Caco-2 (cell line): ENCODE measurements at regions not wholly inside any gene's neighbourhood (a gene's known extent, or its start where the extent isn't known, plus 50 kb on each side); places are given as distances from the start of the nearest gene placed in this dataset.

Experiments
- BruUV-seq: library from RNA; stranded (reverse); fragments of 400-500 nt; replicated peaks from 2 replicates; lab custom pipeline; 2021; lab: Mats Ljungman, UMichigan
- CTCF ChIA-PET: fragments of 300-600 bp; sonication (Branson Sonifier 250); formaldehyde crosslinking; loops from one replicate; lab custom pipeline; 2022; ENCODE audit warnings: antibody characterized with exemption; lab: Charles Lee
- POLR2A ChIA-PET: fragments of 300-600 bp; sonication (Branson Sonifier 250); formaldehyde crosslinking; loops from one replicate; lab custom pipeline; 2022; ENCODE audit warnings: antibody characterized with exemption; lab: Charles Lee
- DNase-seq, 2 experiments: peaks; one replicate each; pipeline versions ENCODE4 v3.0.0 to v3.0.0-alpha.2; 2020 to 2022
- H3K27me3 ChIP-seq: replicated peaks from 2 replicates; pipeline ENCODE4 v1.6.0; 2011; ENCODE audit warnings: low read length; ENCODE audit not compliant: control insufficient read depth, insufficient read depth
- H3K36me3 ChIP-seq: 2 replicates; pipeline ENCODE4 v1.5.1; 2011; ENCODE audit warnings: low read length; ENCODE audit not compliant: control insufficient read depth, insufficient read depth
- H3K4me1 ChIP-seq: fragments of 250-450 bp; sonication (Bioruptor Pico); 2 replicates; pipeline ENCODE4 v1.5.1; 2020; ENCODE audit warnings: mild to moderate bottlenecking
- H3K4me3 ChIP-seq: 2 replicates; pipeline ENCODE4 v1.5.1; 2011; ENCODE audit warnings: low read depth, mild to moderate bottlenecking, control low read depth, low read length
- H3K9me3 ChIP-seq: fragments of 250-450 bp; sonication (Bioruptor Pico); 2 replicates; pipeline ENCODE4 v1.5.1; 2020; ENCODE audit warnings: mild to moderate bottlenecking, moderate library complexity
- H3K27ac Mint-ChIP-seq: one replicate; pipeline ENCODE4 v1.8.0; 2022; ENCODE audit warnings: mixed read lengths; ENCODE audit not compliant: unreplicated experiment
- H3K27me3 Mint-ChIP-seq: one replicate; pipeline ENCODE4 v1.8.0; 2022; ENCODE audit warnings: mixed read lengths; ENCODE audit not compliant: insufficient read depth, unreplicated experiment
- H3K36me3 Mint-ChIP-seq: one replicate; pipeline ENCODE4 v1.8.0; 2022; ENCODE audit warnings: mild to moderate bottlenecking, mixed read lengths; ENCODE audit not compliant: insufficient read depth, unreplicated experiment
- H3K4me1 Mint-ChIP-seq: one replicate; pipeline ENCODE4 v1.8.0; 2022; ENCODE audit warnings: low read depth, mixed read lengths; ENCODE audit not compliant: unreplicated experiment
- H3K4me3 Mint-ChIP-seq: one replicate; pipeline ENCODE4 v1.8.0; 2022; ENCODE audit warnings: mild to moderate bottlenecking, moderate library complexity, mixed read lengths; ENCODE audit not compliant: unreplicated experiment
- H3K9me3 Mint-ChIP-seq: one replicate; pipeline ENCODE4 v1.8.0; 2022; ENCODE audit warnings: mixed read lengths; ENCODE audit not compliant: unreplicated experiment
- CTCF ChIP-seq, 2 experiments: fragments of 200-600 bp in 1 of 2; IDR thresholded peaks; 1 replicate in 1 of 2; 2 replicates in 1 of 2; pipeline versions ENCODE4 v1.5.1 to v1.8.0; 2011 to 2022; ENCODE audit warnings: antibody characterized with exemption in 1 of 2, control low read depth in 1 of 2, inconsistent platforms in 1 of 2, low read depth in 1 of 2, low read length in 1 of 2, mild to moderate bottlenecking in 1 of 2, moderate library complexity in 1 of 2; ENCODE audit not compliant: insufficient read depth in 1 of 2, severe bottlenecking in 1 of 2, unreplicated experiment in 1 of 2
- intact Hi-C: fragments of 100-400 bp; cut with micrococcal nuclease; formaldehyde crosslinking; loops from one replicate; pipeline ENCODE4 v1.10.0; 2022; ENCODE audit not compliant: unreplicated experiment

GRCh38 chr13:99140831-99141230 lies 59.8 kb upstream of the UBAC2 start:
- no peak for TF ChIP-seq CTCF (IDR thresholded peaks at IDR 0.05; ENCODE audit: insufficient read depth in 1 of 2, low read depth in 1 of 2, low read length in 1 of 2, severe bottlenecking in 1 of 2, unreplicated experiment in 1 of 2)
- Mint-ChIP-seq H3K27ac (no peak overlapping the region), H3K4me1 (no peaks in the 10 kb centered on the region), H3K36me3 (no peaks in the 10 kb centered on the region), H3K4me3 (no peak overlapping the region), H3K27me3 (no peaks in the 10 kb centered on the region), H3K9me3 (peaks cover 20% of the 10 kb centered on the region)
- CTCF ChIA-PET, result no interaction called here
- DNase-seq, result no peak
- Histone ChIP-seq H3K27me3 (no peaks in the 10 kb centered on the region), H3K4me1 (no peaks in the 10 kb centered on the region), H3K9me3 (peaks cover 10% of the 10 kb centered on the region; the same call in 1 of the 2 replicates), H3K4me3 (no peak overlapping the region), H3K36me3 (no peaks in the 10 kb centered on the region)
- POLR2A ChIA-PET, result no interaction called here
- intact Hi-C loops, result no loop called here
- BruUV-seq, result no TSS peak

- intact Hi-C loops, result no loop called here
- POLR2A ChIA-PET, result no interaction called here
- CTCF ChIA-PET, result interaction anchor here (0.6 kb wide), 1 partner anchor 58 kb away, joined by 3 read pairs; no protein-coding TSS in a partner anchor
- Mint-ChIP-seq H3K27ac (no peak overlapping the region), H3K36me3 (no peaks in the 10 kb centered on the region), H3K4me3 (no peak overlapping the region), H3K9me3 (peaks cover 20% of the 10 kb centered on the region), H3K4me1 (no peaks in the 10 kb centered on the region), H3K27me3 (no peaks in the 10 kb centered on the region)
- H3K9me3 ChIP-seq, result peaks cover 10% of the 10 kb centered on the region; the same call in 1 of the 2 replicates
- no peaks in the 10 kb centered on the region for H3K36me3 ChIP-seq
- TF ChIP-seq CTCF (IDR thresholded peaks at IDR 0.05; ENCODE audit: insufficient read depth in 1 of 2, low read depth in 1 of 2, low read length in 1 of 2, severe bottlenecking in 1 of 2, unreplicated experiment in 1 of 2), result no peak
- H3K27me3 ChIP-seq, result no peaks in the 10 kb centered on the region
- no TSS peak for BruUV-seq
- no peaks in the 10 kb centered on the region for H3K4me1 ChIP-seq
- DNase-seq, result no peak
- H3K4me3 ChIP-seq, result no peak overlapping the region
Measured at GRCh38 chr13:99143904-99144303, 56.8 kb upstream of the UBAC2 start.

- POLR2A ChIA-PET, result no interaction called here
- BruUV-seq, result no TSS peak
Measured at GRCh38 chr13:99144306-99144705, 56.3 kb upstream of the UBAC2 start.

More at GRCh38 chr13:99144306-99144705, 56.3 kb upstream of the UBAC2 start:
- CTCF ChIA-PET, result interaction anchor here (0.6 kb wide), 1 partner anchor 57 kb away, joined by 3 read pairs; no protein-coding TSS in a partner anchor
- H3K9me3 Mint-ChIP-seq, result peaks cover 20% of the 10 kb centered on the region
- no peak for TF ChIP-seq CTCF (IDR thresholded peaks at IDR 0.05; ENCODE audit: insufficient read depth in 1 of 2, low read depth in 1 of 2, low read length in 1 of 2, severe bottlenecking in 1 of 2, unreplicated experiment in 1 of 2)
- no peaks in the 10 kb centered on the region for H3K36me3 Mint-ChIP-seq
- Histone ChIP-seq H3K4me3 (no peak overlapping the region), H3K9me3 (peaks cover 10% of the 10 kb centered on the region; the same call in 1 of the 2 replicates), H3K36me3 (no peaks in the 10 kb centered on the region), H3K27me3 (no peaks in the 10 kb centered on the region), H3K4me1 (no peaks in the 10 kb centered on the region)
- H3K27me3 Mint-ChIP-seq, result no peaks in the 10 kb centered on the region
- no peak overlapping the region for H3K27ac Mint-ChIP-seq
- no peak for DNase-seq
- no peaks in the 10 kb centered on the region for H3K4me1 Mint-ChIP-seq
- intact Hi-C loops, result no loop called here
- no peak overlapping the region for H3K4me3 Mint-ChIP-seq
